GM18858 (cell line): ENCODE measurements at regions not wholly inside any gene's neighbourhood (a gene's known extent, or its start where the extent isn't known, plus 50 kb on each side); places are given as distances from the start of the nearest gene placed in this dataset.

Source experiments
- ATAC-seq: cut with Tn5 transposase; IDR thresholded peaks from one replicate; pipeline ENCODE4 v1.9.1; 2021; ENCODE audit not compliant: unreplicated experiment

DNA sequence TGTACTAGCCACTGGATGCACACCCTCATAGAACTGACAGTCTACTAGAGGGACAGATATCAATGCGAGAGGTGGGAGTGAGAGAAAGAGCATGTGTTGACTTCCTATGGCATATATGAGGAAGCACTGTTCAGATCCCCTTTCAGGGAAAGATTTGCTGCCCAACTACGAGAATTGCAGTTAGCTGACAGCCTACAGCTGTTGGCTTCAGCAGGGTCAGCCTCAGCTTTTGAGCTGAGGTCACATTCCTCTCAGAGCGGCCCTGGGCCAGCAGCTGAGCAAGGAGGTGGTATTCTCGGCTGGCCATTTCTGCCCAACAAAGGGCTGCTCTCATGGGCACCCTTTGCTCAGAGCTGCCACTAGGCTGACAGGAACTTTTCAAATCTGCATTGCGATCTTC lies 580.2 kb downstream of the MID1IP1 start:
- ATAC-seq = no peak

DNA sequence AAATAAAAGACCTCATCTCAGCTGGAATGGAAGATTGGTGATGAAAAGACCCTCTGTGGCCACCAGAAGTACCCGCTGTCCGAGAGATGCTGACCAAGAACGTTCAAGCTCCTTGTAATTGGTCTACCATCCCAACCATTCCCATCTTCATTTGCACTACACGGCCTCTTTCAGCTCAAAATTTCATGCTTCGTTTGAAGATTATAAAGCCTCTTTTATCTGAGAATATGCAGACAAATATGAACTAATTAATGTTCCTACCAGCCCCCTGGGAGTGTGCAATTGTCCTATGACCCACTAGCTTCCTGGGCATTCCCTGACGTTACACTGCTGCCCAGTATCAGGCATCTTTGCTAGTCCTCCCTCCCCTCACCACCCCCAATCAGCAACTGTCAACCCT lies 583.7 kb downstream of the MID1IP1 start:
- no peak for ATAC-seq

DNA sequence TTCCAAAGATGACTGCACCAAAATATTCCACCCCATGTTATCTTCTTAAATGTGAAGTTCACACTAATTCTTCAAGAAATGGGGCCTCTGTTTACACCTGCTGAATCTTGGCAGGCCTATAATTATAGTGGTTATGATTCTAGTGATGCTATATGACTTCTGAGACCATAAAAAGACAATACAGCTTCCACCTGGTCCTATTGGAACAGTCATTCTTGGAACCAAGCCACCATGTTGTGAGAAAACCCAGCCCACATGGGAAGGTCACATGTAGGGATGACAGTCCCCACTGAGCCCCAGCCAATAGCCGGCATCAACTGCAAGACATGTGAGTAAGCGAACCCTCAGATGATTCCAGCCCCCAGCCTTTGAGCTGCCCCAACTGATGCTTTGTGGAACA lies 587.5 kb downstream of the MID1IP1 start:
- no peak for ATAC-seq

DNA sequence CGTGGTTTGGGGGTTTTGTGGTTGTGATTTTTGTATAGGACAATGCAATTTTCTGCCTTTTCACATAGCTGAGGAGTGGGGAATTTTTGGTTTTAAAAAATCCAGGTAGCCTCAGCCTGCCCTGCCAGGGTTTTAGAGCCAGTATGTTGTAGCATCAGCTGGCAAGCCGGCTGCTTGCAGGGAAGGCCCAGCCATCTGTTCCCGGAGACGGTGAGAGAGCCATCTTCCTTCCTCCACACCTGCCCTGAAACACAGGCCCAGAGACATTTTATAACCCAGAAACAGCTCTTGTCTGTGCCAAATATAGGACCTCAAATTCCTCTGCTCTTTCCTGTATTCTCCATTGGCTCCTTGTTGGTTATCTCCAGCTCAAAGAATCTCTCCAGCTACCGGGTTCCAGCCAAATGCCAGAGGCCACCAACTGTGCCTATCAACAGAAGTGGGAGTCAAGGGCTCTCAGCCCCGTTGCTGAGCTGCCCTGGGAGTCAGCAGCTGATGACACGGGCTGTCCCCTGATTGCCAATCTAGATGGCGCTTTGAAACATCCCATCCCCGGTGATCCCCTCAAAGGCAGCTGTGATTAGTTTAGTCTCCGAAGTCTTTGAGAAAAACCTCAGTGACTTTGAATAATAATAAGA lies 595.2 kb downstream of the MID1IP1 start:
- no peak for ATAC-seq

DNA sequence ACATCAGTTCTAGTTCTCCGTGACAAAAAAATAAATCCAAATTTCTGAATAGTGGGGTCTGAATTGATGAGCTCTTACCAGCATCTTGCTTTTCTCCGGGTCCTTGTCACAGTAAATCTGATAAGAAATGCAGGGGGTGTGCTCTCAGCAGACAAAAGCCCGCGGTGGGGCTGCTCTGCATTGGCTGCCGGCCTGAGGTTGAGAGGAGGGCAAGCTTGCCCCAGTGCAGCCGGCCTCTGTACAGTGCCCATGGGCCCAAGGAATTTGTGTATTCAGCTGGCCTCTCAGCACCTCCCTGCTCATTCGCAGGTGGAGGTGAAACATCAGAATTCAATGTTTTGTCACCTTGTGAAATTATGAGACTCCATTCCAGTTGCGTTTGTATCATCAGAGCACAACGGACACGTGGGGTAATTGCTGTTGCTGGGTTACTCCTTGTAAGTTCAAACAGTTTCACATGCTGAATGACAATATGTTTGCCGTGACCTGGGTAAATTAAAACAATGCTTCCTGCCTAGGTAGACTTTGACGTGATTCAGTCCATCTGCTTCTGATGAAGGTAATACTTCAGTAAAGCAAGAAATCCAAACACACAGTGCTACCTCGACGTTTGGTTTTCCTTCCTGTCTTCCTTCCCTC lies 596.4 kb downstream of the MID1IP1 start:
- ATAC-seq = no peak

DNA sequence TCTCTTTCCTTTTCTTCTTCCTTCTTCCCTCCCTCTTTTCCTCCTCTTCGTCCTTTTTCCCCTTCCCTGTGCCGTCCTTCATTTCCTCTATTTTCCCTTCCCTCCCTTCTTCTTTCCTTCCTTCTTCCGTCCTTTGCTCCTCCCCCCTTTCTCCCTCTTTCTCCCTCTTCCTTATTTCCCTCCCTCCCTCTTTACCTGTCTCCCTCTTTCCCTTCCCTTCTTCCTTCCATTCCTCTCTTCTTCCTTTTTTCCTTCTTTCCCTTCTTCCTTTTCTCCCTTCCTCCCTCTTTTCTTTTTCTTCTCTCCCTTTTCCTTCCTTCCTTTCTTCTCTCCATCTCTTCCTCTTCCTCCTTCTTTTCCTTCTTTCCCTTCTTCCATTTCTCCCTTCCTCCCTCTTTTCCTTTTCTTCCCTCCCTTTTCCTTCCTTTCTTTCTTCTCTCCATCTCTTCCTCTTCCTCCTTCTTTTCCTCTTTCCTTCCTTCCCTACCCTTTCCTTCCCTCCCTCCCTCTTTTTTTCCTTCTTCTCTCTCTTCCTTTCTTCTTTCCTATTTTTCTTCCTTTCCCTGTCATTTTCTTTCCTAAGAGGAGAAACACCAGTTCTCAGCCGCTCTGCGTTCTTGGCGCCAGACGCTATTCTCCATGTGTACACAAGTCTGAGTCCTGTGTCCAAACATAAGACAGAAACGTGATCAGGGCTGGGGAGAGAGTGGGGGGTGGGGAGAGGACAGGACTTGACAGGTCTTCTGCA lies 597.1 kb downstream of the MID1IP1 start:
- no peak for ATAC-seq

DNA sequence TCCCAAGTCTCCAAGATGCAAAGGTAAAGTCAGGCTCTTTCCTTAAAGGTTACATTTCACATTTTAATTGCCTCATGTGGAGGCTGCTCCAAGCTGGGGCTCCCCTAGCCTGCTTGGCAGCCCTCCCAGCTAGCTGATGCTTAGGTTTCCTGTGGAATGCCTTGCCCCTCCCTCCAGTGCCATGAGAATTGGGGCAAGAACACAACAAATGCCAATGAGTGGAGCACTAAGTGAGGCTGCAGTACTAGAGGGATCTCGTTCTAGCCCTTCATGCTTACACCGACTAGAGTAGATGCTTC lies 597.7 kb downstream of the MID1IP1 start:
- no peak for ATAC-seq

DNA sequence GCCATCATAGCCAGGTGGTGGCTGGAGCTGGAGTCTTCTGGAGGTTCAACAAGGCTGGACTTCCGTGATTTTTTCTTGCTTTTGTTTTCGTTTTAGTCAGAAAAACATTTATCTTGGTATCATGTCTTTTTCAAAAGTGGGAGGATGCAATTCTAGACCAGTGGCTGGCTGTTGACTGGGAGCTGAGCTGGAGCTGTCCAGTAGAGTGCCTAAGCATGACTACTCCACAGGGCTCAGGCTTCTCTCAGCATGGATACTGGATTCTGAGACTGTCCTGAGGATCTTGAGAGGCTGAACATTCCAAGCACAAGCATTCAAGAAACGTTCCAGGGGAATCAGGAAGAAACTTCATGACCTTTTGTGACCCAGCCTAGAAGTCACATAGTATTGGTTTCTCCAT lies 598.1 kb downstream of the MID1IP1 start:
- no peak for ATAC-seq

DNA sequence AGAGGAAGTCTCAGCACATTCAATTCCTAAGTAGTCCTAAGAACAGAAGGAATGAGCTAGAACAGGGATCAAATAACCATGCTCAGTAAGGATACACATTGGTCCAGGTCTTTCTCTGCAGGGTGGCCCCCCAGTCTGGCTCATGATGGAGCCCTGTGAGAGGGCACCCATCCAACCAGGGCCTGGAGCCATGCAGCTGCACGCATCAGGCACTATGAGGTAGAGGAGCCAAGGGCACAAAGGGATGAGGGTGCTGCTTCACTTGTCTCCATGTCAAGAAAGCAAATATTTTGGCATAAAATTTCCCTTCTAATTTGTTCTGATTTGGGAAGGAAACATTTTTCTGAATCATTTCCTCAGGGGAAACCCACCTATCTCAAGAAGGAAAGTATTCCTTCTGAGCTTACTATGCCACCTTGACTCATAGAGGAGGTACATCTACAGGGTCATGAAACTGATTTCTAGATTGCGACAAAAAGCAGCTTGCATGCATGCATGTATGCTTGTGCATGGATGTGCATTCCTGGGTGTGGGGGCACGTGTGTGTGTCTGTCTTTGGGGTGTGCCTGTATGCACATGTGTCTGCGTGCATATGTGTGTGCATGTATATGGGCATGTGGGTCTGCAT lies 600.3 kb downstream of the MID1IP1 start:
- ATAC-seq = no peak

GRCh38 chrX:39402158-39402557 lies 600.9 kb downstream of the MID1IP1 start:
- ATAC-seq = no peak

- no peak for ATAC-seq
Measured at GRCh38 chrX:39406799-39407198, 605.5 kb downstream of the MID1IP1 start.

GRCh38 chrX:39409246-39409917 lies 608.1 kb downstream of the MID1IP1 start:
- ATAC-seq = no peak

DNA sequence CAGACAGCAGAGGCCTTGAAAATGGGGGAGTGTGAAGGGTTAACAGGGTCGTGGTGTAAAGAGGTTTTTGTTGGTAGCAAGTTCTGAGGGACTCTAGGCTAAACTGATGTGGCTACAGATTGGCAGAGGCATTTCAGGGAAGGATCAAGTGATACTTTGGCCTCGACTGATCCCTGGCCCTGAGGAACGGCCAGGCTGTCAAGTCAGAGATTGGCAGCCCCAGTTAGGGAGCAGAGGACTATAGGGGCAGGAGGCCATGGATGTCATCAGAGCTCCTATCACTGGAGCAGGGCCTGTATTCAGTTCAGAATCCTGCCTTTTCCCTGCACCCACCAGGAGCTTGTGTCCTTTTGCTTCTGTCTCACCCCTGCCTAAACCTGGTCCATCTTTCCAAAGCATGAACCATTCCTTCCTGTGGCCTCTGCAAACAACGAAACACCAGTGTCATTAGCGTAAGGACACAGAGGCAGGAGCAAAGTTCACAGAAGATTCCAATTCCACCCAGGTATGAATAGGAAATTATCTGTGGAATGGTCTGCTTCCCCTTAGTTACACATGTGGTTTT lies 613.1 kb downstream of the MID1IP1 start:
- no peak for ATAC-seq

DNA sequence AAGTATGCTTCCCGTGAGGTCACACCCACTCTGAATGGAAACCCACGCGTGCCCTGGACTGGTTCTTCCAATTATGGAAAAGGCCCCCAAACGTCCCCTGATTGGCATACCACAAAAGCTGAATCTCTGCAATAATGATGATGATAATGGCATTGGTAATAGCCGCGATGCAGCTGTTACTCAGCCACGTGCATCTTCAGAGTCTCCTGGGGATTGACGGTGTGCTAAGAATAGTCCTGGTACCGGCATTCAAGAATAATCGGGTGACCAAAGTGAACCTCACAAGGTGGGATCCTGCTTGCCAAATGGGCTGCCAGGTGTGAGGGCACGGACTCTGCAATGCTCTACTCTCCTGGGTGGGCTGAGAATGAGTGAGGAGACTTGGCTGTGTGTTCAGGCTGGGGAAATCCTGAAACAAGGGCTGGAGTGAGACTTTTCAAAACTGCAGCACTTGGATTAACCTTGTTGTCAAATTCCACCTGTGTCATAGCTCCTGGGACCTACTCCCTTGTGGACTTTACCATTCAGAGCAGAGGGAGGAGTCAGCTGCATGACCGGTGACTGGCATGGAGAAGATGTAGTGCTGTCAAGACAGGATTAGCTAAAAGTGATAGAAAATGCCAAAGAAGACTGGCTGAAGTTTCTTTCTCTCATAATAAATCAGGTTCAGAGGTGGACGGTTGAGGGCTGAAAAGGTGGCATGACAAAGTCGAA lies 615.4 kb downstream of the MID1IP1 start:
- ATAC-seq = no peak

- no peak for ATAC-seq
Measured at GRCh38 chrX:39418254-39418704, 617.0 kb downstream of the MID1IP1 start.

DNA sequence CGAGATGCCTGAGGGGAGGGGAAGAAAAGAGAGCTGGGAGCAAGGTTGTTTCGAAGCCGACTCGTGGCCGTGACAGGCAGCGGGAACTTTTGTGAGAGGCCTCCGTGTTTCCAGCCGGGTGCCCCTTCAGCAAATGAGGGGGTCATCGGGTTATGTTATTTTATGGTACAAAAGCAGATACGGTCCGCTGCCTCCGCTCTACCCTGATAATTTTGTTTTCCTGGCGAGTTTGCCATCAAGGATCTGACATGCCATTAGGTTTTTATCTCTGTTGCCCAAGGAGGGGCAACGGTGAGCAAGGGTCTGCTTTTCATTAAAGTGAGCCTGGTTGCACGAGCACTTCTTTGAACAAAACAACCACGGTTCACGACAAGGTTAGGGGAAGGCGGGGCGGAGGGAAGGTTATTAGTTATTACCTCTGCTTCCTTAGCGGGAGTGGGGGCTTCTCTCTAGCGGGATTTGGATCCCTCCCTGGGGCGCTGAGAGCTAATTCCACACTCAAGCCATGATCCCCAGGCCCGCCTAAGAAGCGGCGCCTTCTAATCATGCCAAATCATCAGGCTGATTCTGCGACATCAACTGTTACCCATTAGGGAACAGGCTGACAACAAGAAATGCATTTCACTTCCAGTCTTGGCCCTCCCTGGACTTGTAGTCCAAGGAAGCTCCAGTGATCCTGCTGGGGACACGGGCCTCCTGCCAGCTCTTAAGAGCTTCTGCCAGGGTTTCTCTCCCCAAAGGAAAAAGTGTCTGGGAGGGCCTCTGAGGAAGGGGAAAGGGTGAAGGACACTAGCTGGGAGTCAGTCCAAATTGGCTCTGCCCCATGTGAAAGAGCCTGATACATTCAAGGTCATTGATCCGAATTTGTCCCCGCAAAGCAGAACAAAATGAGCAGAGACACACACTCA lies 617.7 kb downstream of the MID1IP1 start:
- no peak for ATAC-seq

DNA sequence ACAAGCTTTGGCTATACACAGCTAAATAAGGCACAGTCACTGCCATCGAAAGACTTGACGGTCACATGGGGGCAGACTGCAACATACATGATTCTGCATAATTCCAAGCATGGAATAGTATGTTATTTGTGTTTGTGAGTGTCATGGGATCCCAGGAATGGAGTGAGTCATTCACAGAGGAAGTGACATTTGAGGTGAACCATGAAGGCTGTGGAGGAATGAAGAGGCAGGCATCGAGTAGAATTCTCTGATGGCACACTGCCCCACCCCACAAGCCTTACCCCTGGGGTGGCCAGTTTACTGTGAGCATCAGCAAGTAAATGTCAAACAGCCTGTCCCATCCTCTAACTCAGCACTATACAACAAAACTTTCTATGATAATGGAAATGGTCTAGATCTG lies 619.7 kb downstream of the MID1IP1 start:
- ATAC-seq = no peak

DNA sequence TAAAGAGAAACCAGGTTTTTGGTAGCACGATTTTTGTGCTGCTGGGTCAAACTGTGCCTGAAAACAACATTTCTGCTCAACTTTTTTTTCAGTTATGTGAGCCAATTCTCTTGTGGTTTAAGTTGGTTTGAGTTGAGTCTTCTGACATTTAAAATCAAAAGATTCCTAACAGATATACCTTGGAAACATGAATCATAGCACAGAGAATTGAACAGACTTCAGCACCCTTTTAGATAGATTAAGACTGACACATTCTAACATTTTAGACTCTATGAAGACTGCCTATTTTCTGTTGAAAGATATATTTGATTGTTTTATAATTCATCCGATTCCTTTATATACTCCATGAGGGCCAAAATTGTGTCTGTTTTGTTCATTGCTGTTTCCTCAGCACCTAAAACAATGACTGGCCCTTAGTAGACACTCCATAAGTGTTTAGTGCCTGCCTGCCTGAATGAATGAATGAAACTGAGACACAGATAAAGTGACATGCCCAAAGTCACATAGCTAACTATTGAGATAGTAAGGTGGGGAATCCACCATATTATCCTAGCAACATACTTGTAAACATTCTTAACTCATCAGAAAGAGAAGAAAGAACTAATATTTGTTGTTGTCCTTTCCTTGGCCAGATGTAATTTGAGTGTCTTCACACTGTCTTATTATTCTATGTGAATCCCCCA lies 624.0 kb downstream of the MID1IP1 start:
- ATAC-seq = no peak

- ATAC-seq = no peak
Measured at GRCh38 chrX:39426101-39426500, 624.8 kb downstream of the MID1IP1 start.
